SH-SY5Y (cell line): ENCODE measurements at regions not wholly inside any gene's neighbourhood (a gene's known extent, or its start where the extent isn't known, plus 50 kb on each side); places are given as distances from the start of the nearest gene placed in this dataset.

Experiments
- GATA2 ChIP-seq: IDR thresholded peaks from 2 replicates; pipeline ENCODE4 v1.6.1; 2011; ENCODE audit warnings: mild to moderate bottlenecking, low read depth, low read length
- GATA3 ChIP-seq: IDR thresholded peaks from 2 replicates; pipeline ENCODE4 v1.6.1; 2011; ENCODE audit warnings: low read depth, mild to moderate bottlenecking, low read length, moderate library complexity

- no peak for TF ChIP-seq GATA2
- TF ChIP-seq GATA3: no peak
Observed at GRCh38 chr10:28969413-28969812, 292.1 kb downstream of the BAMBI start.
